Neutrophil (primary cell): ENCODE measurements at regions not wholly inside any gene's neighbourhood (a gene's known extent, or its start where the extent isn't known, plus 50 kb on each side); places are given as distances from the start of the nearest gene placed in this dataset.

Source experiments
- H3K27ac ChIP-seq: fragments of 200-600 bp; sonication (generic); 2 replicates; pipeline ENCODE4 v1.5.1; 2016; ENCODE audit warnings: mild to moderate bottlenecking, moderate library complexity
- H3K27me3 ChIP-seq: fragments of 200-600 bp; sonication (generic); 2 replicates; pipeline ENCODE4 v1.6.0; 2016; ENCODE audit warnings: mild to moderate bottlenecking
- H3K36me3 ChIP-seq: fragments of 200-600 bp; sonication (generic); 2 replicates; pipeline ENCODE4 v1.5.1; 2017
- H3K4me1 ChIP-seq, 2 experiments: fragments of 200-600 bp in 1 of 2; sonication (generic) in 1 of 2; 1 replicate in 1 of 2; 2 replicates in 1 of 2; pipeline versions ENCODE4 v1.5.1 to v1.6.1; 2013 to 2016; ENCODE audit warnings: low read depth in 1 of 2, low read length in 1 of 2, mild to moderate bottlenecking in 1 of 2, moderate library complexity in 1 of 2; ENCODE audit not compliant: control insufficient read depth in 1 of 2, insufficient read depth in 1 of 2
- H3K4me3 ChIP-seq, 2 experiments: fragments of 200-600 bp in 1 of 2; sonication (generic) in 1 of 2; 1 replicate in 1 of 2; 2 replicates in 1 of 2; pipeline ENCODE4 v1.5.1; 2013 to 2016; ENCODE audit warnings: low read depth in 1 of 2, low read length in 1 of 2, mild to moderate bottlenecking in 1 of 2, moderate library complexity in 1 of 2
- H3K9me3 ChIP-seq: fragments of 200-600 bp; sonication (generic); 2 replicates; pipeline ENCODE4 v1.5.1; 2016
- TF ChIP-seq, protein P1 (sequence below): fragments of 200-600 bp; sonication (generic); IDR thresholded peaks from 2 replicates; pipeline ENCODE4 v1.5.1; 2016; ENCODE audit warnings: antibody characterized with exemption

DNA sequence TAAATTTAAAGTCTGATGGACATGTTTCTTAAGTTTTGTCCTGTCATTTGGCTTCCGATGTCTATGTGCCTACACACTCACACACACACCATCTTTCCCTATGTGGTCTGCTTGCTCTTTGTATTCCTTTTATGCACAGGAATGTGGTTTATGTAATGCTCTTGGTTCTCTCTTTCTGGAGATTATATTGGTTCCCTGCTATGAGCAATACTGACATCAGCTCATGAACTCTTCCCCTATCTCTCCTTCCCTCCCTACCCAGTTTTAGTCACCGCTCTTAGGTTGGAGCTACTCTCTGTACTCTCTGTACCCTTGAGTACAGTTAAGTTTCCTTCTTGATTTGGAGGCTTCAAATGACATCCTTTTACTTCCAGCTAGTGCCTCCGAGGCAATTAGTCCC is 77.9 kb upstream of the MVB12B start:
- no peak overlapping the region for H3K27ac ChIP-seq
- H3K27me3 ChIP-seq, result peaks cover 24% of the 10 kb centered on the region
- TF ChIP-seq, protein P1, sequence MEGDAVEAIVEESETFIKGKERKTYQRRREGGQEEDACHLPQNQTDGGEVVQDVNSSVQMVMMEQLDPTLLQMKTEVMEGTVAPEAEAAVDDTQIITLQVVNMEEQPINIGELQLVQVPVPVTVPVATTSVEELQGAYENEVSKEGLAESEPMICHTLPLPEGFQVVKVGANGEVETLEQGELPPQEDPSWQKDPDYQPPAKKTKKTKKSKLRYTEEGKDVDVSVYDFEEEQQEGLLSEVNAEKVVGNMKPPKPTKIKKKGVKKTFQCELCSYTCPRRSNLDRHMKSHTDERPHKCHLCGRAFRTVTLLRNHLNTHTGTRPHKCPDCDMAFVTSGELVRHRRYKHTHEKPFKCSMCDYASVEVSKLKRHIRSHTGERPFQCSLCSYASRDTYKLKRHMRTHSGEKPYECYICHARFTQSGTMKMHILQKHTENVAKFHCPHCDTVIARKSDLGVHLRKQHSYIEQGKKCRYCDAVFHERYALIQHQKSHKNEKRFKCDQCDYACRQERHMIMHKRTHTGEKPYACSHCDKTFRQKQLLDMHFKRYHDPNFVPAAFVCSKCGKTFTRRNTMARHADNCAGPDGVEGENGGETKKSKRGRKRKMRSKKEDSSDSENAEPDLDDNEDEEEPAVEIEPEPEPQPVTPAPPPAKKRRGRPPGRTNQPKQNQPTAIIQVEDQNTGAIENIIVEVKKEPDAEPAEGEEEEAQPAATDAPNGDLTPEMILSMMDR, result no peak
- no peak overlapping the region for H3K4me3 ChIP-seq
- H3K9me3 ChIP-seq, result peaks cover 4% of the 10 kb centered on the region
- no peaks in the 10 kb centered on the region for H3K4me1 ChIP-seq
- H3K36me3 ChIP-seq, result no peaks in the 10 kb centered on the region

DNA sequence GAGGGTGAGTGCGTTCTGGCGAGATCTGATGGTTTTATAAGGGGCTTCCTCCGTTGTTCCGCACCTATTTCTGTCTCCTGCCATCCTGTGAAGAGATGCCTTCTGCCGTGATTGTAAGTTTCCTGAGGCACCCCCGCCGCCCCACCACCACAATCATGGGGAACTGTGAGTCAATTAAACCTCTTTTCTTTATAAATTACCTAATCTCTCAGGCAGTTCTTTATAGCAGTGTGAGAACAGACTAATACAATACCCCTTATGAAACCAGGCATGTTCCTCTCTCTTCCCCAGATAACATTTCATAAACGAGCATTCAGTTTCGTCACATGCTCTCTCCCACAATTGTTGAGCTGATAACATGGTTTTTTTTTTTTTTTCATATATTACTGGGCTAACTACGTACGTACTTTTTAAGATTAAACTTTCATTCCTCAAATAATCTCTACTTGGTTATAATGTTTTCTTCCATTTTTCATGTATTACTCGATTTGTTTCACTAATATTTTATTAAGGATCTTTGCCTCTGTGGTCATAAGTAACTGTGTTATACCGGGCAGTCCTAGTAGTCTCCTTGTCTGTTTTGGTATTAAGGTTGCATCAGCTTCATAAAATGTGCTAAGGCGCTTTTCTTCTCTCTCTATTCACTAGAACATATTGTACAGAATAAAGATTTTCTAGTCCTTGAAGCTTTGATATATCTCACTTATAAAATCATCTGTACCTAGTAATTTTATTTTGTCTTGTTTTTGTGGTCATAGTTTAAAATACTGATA is 64.9 kb upstream of the MVB12B start:
- TF ChIP-seq, protein P1, result no peak
- peaks cover 100% of the 10 kb centered on the region for H3K27me3 ChIP-seq
- no peaks in the 10 kb centered on the region for H3K36me3 ChIP-seq
- no peaks in the 10 kb centered on the region for H3K4me1 ChIP-seq
- H3K4me3 ChIP-seq, result no peak overlapping the region
- H3K9me3 ChIP-seq, result no peaks in the 10 kb centered on the region
- no peak overlapping the region for H3K27ac ChIP-seq

DNA sequence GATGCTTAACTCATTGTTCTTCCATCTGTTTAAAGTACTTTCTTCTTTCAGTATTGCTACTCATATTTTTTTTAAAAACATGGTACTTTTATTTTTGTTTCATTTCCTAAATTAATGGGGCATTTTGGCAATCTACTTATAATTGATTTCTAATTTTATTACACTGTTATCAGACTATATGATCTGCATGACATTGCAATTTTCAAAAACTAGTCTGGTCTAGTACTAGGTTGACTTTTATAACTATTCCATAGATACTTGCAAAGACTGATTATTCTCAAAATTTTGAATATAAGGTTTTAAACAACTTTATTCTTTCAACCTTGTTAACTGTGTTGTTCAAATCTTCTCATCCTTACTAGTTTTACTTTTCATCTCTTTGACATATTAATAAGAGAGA is 63.9 kb upstream of the MVB12B start:
- TF ChIP-seq, protein P1, result no peak
- Histone ChIP-seq H3K27me3 (peaks cover 100% of the 10 kb centered on the region), H3K4me1 (no peaks in the 10 kb centered on the region), H3K27ac (no peak overlapping the region), H3K4me3 (no peak overlapping the region), H3K9me3 (no peaks in the 10 kb centered on the region), H3K36me3 (no peaks in the 10 kb centered on the region)

DNA sequence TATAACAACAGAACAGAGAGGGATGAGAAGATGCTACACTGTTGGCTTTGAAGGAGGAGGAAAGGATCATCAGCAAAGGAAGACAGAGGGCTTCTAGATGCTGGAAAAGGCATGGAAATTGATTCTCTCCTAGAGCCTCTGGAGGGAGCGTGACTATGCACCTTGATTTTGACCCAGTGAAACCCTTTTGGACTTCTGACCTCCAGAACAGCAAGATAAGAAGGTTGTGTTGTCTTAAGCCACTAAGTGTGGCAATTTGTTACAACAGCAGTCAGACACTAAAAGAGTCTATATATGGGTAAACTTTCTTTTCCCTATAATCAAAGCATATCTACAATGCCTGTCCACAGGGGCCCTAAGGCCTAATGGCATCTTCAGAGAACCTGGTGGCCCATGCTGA is 56.1 kb upstream of the MVB12B start:
- H3K36me3 ChIP-seq, result no peaks in the 10 kb centered on the region

DNA sequence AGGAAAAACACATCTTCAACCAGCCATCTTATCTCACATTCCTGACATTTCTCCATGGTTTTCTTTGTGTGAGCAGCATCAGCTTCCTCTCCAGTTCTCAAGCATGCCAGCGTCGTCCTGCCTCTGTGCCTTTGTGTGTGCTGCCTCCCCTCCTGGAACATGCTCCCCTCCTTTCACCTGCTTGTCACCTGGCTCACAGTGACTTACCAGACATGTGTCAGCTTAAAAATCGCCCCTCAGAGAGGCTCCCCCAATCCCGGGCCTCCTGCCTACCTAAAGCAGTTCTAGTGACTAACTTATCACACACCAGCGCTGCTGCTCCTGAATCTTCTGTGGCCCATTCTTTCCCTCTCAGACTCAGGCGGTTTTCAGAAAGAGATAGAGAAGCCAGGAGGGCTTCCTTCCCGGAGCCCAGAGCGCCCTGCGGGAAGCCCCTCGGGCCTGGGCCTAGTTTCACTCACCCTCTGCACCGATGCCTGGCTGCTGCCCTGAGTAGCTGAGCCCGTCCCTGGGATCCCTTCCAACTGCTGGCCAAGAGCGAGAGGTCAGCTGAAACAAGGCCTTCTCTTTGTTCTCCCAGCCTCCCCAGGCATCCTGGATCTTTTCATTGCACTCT is 51.1 kb upstream of the MVB12B start:
- Histone ChIP-seq H3K9me3 (no peaks in the 10 kb centered on the region), H3K36me3 (no peaks in the 10 kb centered on the region), H3K27me3 (peaks cover 42% of the 10 kb centered on the region), H3K27ac (no peak overlapping the region), H3K4me1 (no peaks in the 10 kb centered on the region), H3K4me3 (no peak overlapping the region)
- TF ChIP-seq, protein P1, result no peak

More for the DNA sequence above, 56.1 kb upstream of the MVB12B start:
- H3K4me3 ChIP-seq, result no peak overlapping the region
- H3K27ac ChIP-seq, result no peak overlapping the region
- TF ChIP-seq, protein P1, result no peak
- peaks cover 57% of the 10 kb centered on the region for H3K27me3 ChIP-seq
- H3K9me3 ChIP-seq, result no peaks in the 10 kb centered on the region
- H3K4me1 ChIP-seq, result no peaks in the 10 kb centered on the region
